HCT116 (cell line): ENCODE measurements at regions not wholly inside any gene's neighbourhood (a gene's known extent, or its start where the extent isn't known, plus 50 kb on each side); places are given as distances from the start of the nearest gene placed in this dataset.

Experiments
- ATAC-seq: fragments of 200-7000 bp; cut with Tn5 transposase; 2 replicates; pipeline ENCODE4 v1.9.1; 2020; ENCODE audit warnings: mild to moderate bottlenecking, moderate library complexity
- BruUV-seq: library from RNA; stranded (reverse); fragments of 400-500 nt; replicated peaks from 2 replicates; lab custom pipeline; 2021; lab: Mats Ljungman, UMichigan
- CTCF ChIA-PET: fragments of 300-600 bp; sonication (Branson Sonifier 250); formaldehyde crosslinking; loops from one replicate; lab custom pipeline; 2021; ENCODE audit warnings: antibody characterized with exemption; lab: Charles Lee
- POLR2A ChIA-PET: fragments of 300-600, 350-600 bp; sonication (Branson Sonifier 250); formaldehyde crosslinking; loops from one replicate; lab custom pipeline; 2021; ENCODE audit warnings: antibody characterized with exemption; lab: Charles Lee
- RAD21 ChIA-PET, 2 experiments: fragments of 300-600 bp; sonication (Branson Sonifier 250); formaldehyde crosslinking; loops; one replicate each; lab custom pipeline; 2023; ENCODE audit warnings: low total read pairs in 2 of 2; ENCODE audit not compliant: uncharacterized antibody in 2 of 2, unreplicated experiment in 2 of 2, low non-redundant PET in 1 of 2; lab: Charles Lee
- DNase-seq: peaks from one replicate; pipeline ENCODE4 v3.0.0-alpha.2; 2010; ENCODE audit warnings: low read depth, low spot score
- H2AFZ ChIP-seq: fragments of 200-600 bp; shearing (Covaris generic), sonication (generic); 2 replicates; pipeline ENCODE4 v1.6.1; 2017; ENCODE audit warnings: low read depth, mixed run types, mixed read lengths, antibody characterized with exemption, low read length; ENCODE audit not compliant: poor library complexity, severe bottlenecking
- H3K27ac ChIP-seq: 2 replicates; pipeline ENCODE4 v1.5.1; 2012; ENCODE audit warnings: low read depth, low read length
- H3K27me3 ChIP-seq: fragments of 200-600 bp; sonication (generic); 2 replicates; pipeline ENCODE4 v1.6.1; 2016; ENCODE audit warnings: mixed run types, low read length, mixed read lengths; ENCODE audit not compliant: insufficient read depth
- H3K36me3 ChIP-seq, 2 experiments: fragments of 200-500 bp in 1 of 2; fragments of 200-600 bp in 1 of 2; sonication (Bioruptor generic) in 1 of 2; sonication (generic) in 1 of 2; 2 replicates each; pipeline versions ENCODE4 v1.5.1 to v1.6.1; 2014 to 2016; ENCODE audit warnings: low read length in 2 of 2, inconsistent platforms in 1 of 2, mixed read lengths in 1 of 2, mixed run types in 1 of 2; ENCODE audit not compliant: insufficient read depth in 2 of 2, control insufficient read depth in 1 of 2
- H3K4me1 ChIP-seq, 2 experiments: fragments of 200-600 bp in 1 of 2; sonication (generic) in 1 of 2; 2 replicates each; pipeline versions ENCODE4 v1.5.1 to v1.6.1; 2012 to 2017; ENCODE audit warnings: low read length in 2 of 2, inconsistent platforms in 1 of 2, mild to moderate bottlenecking in 1 of 2, mixed read lengths in 1 of 2, mixed run types in 1 of 2, moderate library complexity in 1 of 2; ENCODE audit not compliant: insufficient read depth in 2 of 2, control insufficient read depth in 1 of 2
- H3K4me2 ChIP-seq: fragments of 200-600 bp; sonication (generic); 2 replicates; pipeline ENCODE4 v1.6.1; 2017; ENCODE audit warnings: mixed run types, low read length, mixed read lengths
- H3K4me3 ChIP-seq, 2 experiments: fragments of 200-600 bp in 1 of 2; sonication (generic) in 1 of 2; replicated peaks in 1 of 2; 2 replicates each; pipeline ENCODE4 v1.5.1; 2011 to 2016; ENCODE audit warnings: low read length in 2 of 2, control low read depth in 1 of 2, low read depth in 1 of 2, mild to moderate bottlenecking in 1 of 2, mixed read lengths in 1 of 2, mixed run types in 1 of 2
- H3K79me2 ChIP-seq: fragments of 200-600 bp; sonication (generic); 2 replicates; pipeline ENCODE4 v1.6.1; 2017; ENCODE audit warnings: mild to moderate bottlenecking, mixed run types, low read length, moderate library complexity, mixed read lengths; ENCODE audit not compliant: insufficient read depth
- H3K9ac ChIP-seq: fragments of 200-600 bp; sonication (generic); 2 replicates; pipeline ENCODE4 v1.6.1; 2016; ENCODE audit warnings: low read length, mixed read lengths
- H3K9me2 ChIP-seq: fragments of 200-600 bp; sonication (generic), shearing (Covaris generic); 2 replicates; pipeline ENCODE4 v1.6.1; 2017; ENCODE audit warnings: mixed run types, mild to moderate bottlenecking, moderate library complexity; ENCODE audit not compliant: insufficient read depth
- H3K9me3 ChIP-seq, 2 experiments: fragments of 200-500 bp in 1 of 2; fragments of 200-600 bp in 1 of 2; sonication (Bioruptor generic) in 1 of 2; sonication (generic) in 1 of 2; 2 replicates each; pipeline ENCODE4 v1.6.1; 2014 to 2017; ENCODE audit warnings: low read length in 2 of 2, mixed read lengths in 2 of 2, inconsistent platforms in 1 of 2, low read depth in 1 of 2, mild to moderate bottlenecking in 1 of 2, mixed run types in 1 of 2, moderate library complexity in 1 of 2; ENCODE audit not compliant: control insufficient read depth in 1 of 2, insufficient read depth in 1 of 2
- H4K20me1 ChIP-seq: fragments of 200-600 bp; sonication (generic), shearing (Covaris generic); 2 replicates; pipeline ENCODE4 v1.6.1; 2017; ENCODE audit warnings: mixed run types, mild to moderate bottlenecking, moderate library complexity; ENCODE audit not compliant: insufficient read depth
- CEBPB ChIP-seq: IDR thresholded peaks from 2 replicates; pipeline ENCODE4 v1.6.1; 2012; ENCODE audit warnings: low read depth
- EZH2 ChIP-seq: fragments of 200-600 bp; sonication (generic); IDR thresholded peaks from 2 replicates; pipeline ENCODE4 v1.6.1; 2017; ENCODE audit warnings: antibody characterized with exemption, mixed run types
- EZH2phosphoT487 ChIP-seq: fragments of 200-600 bp; IDR thresholded peaks from 2 replicates; pipeline ENCODE4 v1.6.1; 2018; ENCODE audit warnings: antibody characterized with exemption, borderline replicate concordance
- FOSL1 ChIP-seq: IDR thresholded peaks from 2 replicates; pipeline ENCODE4 v1.6.1; 2012; ENCODE audit warnings: low read depth
- JUND ChIP-seq: IDR thresholded peaks from 2 replicates; pipeline ENCODE4 v1.6.1; 2012
- POLR2A ChIP-seq: IDR thresholded peaks from 2 replicates; pipeline ENCODE4 v1.7.0; 2011; ENCODE audit warnings: borderline replicate concordance; ENCODE audit not compliant: insufficient read depth, insufficient read length; ENCODE audit errors: extremely low read depth
- SIN3A ChIP-seq: IDR thresholded peaks from 2 replicates; pipeline ENCODE4 v1.6.1; 2012; ENCODE audit warnings: low read depth
- SRF ChIP-seq: IDR thresholded peaks from 2 replicates; pipeline ENCODE4 v1.6.1; 2012; ENCODE audit warnings: low read depth
- TCF7L2 ChIP-seq: IDR thresholded peaks from 2 replicates; pipeline ENCODE4 v1.7.0; 2011; ENCODE audit warnings: borderline replicate concordance, inconsistent platforms; ENCODE audit not compliant: insufficient read depth, insufficient read length; ENCODE audit errors: extremely low read depth
- YY1 ChIP-seq: IDR thresholded peaks from 2 replicates; pipeline ENCODE4 v1.6.1; 2011; ENCODE audit warnings: low read length, low read depth, moderate library complexity, mild to moderate bottlenecking; ENCODE audit not compliant: insufficient replicate concordance; ENCODE audit errors: extremely low read depth
- ZFX ChIP-seq: fragments of 450-650 bp; IDR thresholded peaks from 2 replicates; pipeline ENCODE4 v1.6.1; 2017
- intact Hi-C: fragments of 100-400 bp; cut with micrococcal nuclease; formaldehyde crosslinking; loops from 2 replicates; pipeline ENCODE4 v1.10.0; 2022
- TF ChIP-seq, protein P1 (sequence below): IDR thresholded peaks from 2 replicates; pipeline ENCODE4 v1.6.1; 2011; ENCODE audit warnings: mild to moderate bottlenecking, low read length, moderate library complexity; ENCODE audit not compliant: insufficient replicate concordance; ENCODE audit errors: extremely low read depth
- TF ChIP-seq, protein P2 (sequence below): IDR thresholded peaks from 2 replicates; pipeline ENCODE4 v1.6.1; 2012
- TF ChIP-seq, protein P3 (sequence below): IDR thresholded peaks from 2 replicates; pipeline ENCODE4 v1.6.1; 2012
- TF ChIP-seq, protein P4 (sequence below), 3 experiments: fragments of 200-600 bp in 1 of 3; sonication (generic) in 1 of 3; IDR thresholded peaks in 2 of 3; conservative IDR thresholded peaks in 1 of 3; 2 replicates each; pipeline ENCODE4 v1.5.1; 2012 to 2017; ENCODE audit warnings: low read depth in 2 of 3, low read length in 2 of 3, antibody characterized with exemption in 1 of 3, borderline replicate concordance in 1 of 3, control low read depth in 1 of 3, mild to moderate bottlenecking in 1 of 3, mixed read lengths in 1 of 3, mixed run types in 1 of 3, moderate library complexity in 1 of 3; ENCODE audit not compliant: insufficient read depth in 1 of 3
- TF ChIP-seq, protein P5 (sequence below): IDR thresholded peaks from 2 replicates; pipeline ENCODE4 v1.6.1; 2012; ENCODE audit warnings: low read depth

DNA sequence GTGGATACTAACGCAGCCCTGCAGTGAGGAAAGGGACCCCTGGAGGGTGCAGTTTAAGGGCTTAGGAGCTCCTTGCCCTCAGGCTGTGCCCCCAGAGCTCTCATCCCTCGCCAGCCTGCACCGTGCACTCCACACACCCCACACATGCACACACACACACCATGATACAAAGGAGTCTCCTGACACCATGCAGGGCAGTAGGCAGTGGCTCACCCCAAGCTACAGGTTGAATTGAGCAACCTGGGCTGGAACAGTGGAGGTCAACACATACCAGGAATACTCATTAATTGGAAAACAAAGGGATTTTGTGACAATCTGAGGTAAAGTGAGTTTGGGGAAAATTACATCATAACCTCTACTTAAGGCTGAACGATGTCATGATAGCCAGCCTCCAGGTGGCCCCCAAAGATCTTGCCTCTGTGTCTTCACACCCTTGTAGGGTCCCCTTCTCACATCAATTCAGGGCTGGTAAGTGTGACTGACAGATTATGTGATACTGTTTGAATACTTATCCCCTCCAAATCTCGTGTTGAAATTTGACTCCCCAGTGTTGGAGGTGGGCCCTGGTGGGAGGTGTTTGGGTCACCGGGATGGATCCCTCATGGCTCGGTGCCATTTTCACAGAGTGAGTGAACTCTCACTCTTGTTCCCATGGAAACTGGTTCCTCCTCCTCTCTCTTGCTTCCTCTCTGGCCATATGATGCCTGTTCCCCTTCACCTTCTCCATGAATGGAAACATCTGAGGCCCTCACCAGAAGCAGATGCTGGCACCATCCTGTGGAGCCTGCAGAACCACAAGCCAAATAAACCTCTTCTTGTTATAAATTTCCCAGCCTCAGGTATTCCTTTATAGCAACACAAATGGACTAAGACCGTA, 111.0 kb upstream of the RAB4A start:
- Histone ChIP-seq H3K4me2 (no peak overlapping the region), H3K9me3 (no peaks in the 10 kb centered on the region), H3K9ac (no peak overlapping the region), H3K27ac (no peak overlapping the region), H3K79me2 (no peaks in the 10 kb centered on the region), H3K4me3 (no peak overlapping the region), H3K4me1 (no peaks in the 10 kb centered on the region), H2AFZ (no peak overlapping the region), H4K20me1 (no peaks in the 10 kb centered on the region), H3K27me3 (no peaks in the 10 kb centered on the region), H3K9me2 (no peaks in the 10 kb centered on the region), H3K36me3 (no peaks in the 10 kb centered on the region)
- BruUV-seq, result no TSS peak
- no peak for ATAC-seq
- ChIA-PET POLR2A (no interaction called here), CTCF (no interaction called here), RAD21 (no interaction called here)
- DNase-seq, result no peak
- TF ChIP-seq FOSL1 (no peak), EZH2phosphoT487 (no peak), JUND (no peak), TCF7L2 (no peak), POLR2A (no peak), ZFX (no peak), EZH2 (no peak), SIN3A (no peak), CEBPB (no peak), YY1 (no peak), SRF (no peak)
- TF ChIP-seq, protein P1, sequence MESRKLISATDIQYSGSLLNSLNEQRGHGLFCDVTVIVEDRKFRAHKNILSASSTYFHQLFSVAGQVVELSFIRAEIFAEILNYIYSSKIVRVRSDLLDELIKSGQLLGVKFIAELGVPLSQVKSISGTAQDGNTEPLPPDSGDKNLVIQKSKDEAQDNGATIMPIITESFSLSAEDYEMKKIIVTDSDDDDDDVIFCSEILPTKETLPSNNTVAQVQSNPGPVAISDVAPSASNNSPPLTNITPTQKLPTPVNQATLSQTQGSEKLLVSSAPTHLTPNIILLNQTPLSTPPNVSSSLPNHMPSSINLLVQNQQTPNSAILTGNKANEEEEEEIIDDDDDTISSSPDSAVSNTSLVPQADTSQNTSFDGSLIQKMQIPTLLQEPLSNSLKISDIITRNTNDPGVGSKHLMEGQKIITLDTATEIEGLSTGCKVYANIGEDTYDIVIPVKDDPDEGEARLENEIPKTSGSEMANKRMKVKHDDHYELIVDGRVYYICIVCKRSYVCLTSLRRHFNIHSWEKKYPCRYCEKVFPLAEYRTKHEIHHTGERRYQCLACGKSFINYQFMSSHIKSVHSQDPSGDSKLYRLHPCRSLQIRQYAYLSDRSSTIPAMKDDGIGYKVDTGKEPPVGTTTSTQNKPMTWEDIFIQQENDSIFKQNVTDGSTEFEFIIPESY, result no peak
- TF ChIP-seq, protein P2, sequence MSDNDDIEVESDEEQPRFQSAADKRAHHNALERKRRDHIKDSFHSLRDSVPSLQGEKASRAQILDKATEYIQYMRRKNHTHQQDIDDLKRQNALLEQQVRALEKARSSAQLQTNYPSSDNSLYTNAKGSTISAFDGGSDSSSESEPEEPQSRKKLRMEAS, result no peak
- TF ChIP-seq, protein P3, sequence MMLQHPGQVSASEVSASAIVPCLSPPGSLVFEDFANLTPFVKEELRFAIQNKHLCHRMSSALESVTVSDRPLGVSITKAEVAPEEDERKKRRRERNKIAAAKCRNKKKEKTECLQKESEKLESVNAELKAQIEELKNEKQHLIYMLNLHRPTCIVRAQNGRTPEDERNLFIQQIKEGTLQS, result no peak
- TF ChIP-seq, protein P4, sequence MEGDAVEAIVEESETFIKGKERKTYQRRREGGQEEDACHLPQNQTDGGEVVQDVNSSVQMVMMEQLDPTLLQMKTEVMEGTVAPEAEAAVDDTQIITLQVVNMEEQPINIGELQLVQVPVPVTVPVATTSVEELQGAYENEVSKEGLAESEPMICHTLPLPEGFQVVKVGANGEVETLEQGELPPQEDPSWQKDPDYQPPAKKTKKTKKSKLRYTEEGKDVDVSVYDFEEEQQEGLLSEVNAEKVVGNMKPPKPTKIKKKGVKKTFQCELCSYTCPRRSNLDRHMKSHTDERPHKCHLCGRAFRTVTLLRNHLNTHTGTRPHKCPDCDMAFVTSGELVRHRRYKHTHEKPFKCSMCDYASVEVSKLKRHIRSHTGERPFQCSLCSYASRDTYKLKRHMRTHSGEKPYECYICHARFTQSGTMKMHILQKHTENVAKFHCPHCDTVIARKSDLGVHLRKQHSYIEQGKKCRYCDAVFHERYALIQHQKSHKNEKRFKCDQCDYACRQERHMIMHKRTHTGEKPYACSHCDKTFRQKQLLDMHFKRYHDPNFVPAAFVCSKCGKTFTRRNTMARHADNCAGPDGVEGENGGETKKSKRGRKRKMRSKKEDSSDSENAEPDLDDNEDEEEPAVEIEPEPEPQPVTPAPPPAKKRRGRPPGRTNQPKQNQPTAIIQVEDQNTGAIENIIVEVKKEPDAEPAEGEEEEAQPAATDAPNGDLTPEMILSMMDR (IDR thresholded peaks at IDR 0.05 in 2 of 3, conservative IDR thresholded peaks at IDR 0.05 in 1 of 3; ENCODE audit: borderline replicate concordance in 1 of 3, insufficient read depth in 1 of 3, low read depth in 2 of 3, low read length in 2 of 3), result no peak
- TF ChIP-seq, protein P5, sequence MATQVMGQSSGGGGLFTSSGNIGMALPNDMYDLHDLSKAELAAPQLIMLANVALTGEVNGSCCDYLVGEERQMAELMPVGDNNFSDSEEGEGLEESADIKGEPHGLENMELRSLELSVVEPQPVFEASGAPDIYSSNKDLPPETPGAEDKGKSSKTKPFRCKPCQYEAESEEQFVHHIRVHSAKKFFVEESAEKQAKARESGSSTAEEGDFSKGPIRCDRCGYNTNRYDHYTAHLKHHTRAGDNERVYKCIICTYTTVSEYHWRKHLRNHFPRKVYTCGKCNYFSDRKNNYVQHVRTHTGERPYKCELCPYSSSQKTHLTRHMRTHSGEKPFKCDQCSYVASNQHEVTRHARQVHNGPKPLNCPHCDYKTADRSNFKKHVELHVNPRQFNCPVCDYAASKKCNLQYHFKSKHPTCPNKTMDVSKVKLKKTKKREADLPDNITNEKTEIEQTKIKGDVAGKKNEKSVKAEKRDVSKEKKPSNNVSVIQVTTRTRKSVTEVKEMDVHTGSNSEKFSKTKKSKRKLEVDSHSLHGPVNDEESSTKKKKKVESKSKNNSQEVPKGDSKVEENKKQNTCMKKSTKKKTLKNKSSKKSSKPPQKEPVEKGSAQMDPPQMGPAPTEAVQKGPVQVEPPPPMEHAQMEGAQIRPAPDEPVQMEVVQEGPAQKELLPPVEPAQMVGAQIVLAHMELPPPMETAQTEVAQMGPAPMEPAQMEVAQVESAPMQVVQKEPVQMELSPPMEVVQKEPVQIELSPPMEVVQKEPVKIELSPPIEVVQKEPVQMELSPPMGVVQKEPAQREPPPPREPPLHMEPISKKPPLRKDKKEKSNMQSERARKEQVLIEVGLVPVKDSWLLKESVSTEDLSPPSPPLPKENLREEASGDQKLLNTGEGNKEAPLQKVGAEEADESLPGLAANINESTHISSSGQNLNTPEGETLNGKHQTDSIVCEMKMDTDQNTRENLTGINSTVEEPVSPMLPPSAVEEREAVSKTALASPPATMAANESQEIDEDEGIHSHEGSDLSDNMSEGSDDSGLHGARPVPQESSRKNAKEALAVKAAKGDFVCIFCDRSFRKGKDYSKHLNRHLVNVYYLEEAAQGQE, result no peak
- intact Hi-C loops, result no loop called here
